BJ (cell line): ENCODE measurements at regions not wholly inside any gene's neighbourhood (a gene's known extent, or its start where the extent isn't known, plus 50 kb on each side); places are given as distances from the start of the nearest gene placed in this dataset.

Experiments used
- CTCF ChIA-PET: fragments of 350-600 bp; formaldehyde crosslinking; extraction: SDS; loops from one replicate; lab custom pipeline; 2021; ENCODE audit warnings: antibody characterized with exemption, inconsistent platforms; lab: Yijun Ruan, JAX
- POLR2A ChIA-PET: fragments of 300-600 bp; sonication (Branson Sonifier 250); formaldehyde crosslinking; extraction: SDS; loops from one replicate; lab custom pipeline; 2021; ENCODE audit warnings: antibody characterized with exemption; lab: Charles Lee
- DNase-seq: peaks from one replicate; pipeline ENCODE4 v3.0.0-alpha.2; 2011; ENCODE audit warnings: low read depth
- H3K27me3 ChIP-seq: 2 replicates; pipeline ENCODE4 v1.6.0; 2011; ENCODE audit warnings: low read length; ENCODE audit not compliant: control insufficient read depth, insufficient read depth
- H3K36me3 ChIP-seq: 2 replicates; pipeline ENCODE4 v1.5.1; 2011; ENCODE audit warnings: low read length; ENCODE audit not compliant: control insufficient read depth, insufficient read depth
- H3K4me3 ChIP-seq: 2 replicates; pipeline ENCODE4 v1.5.1; 2011; ENCODE audit warnings: low read depth, mild to moderate bottlenecking, control low read depth, low read length
- TF ChIP-seq, protein P1 (sequence below): IDR thresholded peaks from 2 replicates; pipeline ENCODE4 v1.5.1; 2011; ENCODE audit warnings: low read depth, mild to moderate bottlenecking, control low read depth, inconsistent platforms, low read length, moderate library complexity; ENCODE audit not compliant: insufficient read depth

DNA sequence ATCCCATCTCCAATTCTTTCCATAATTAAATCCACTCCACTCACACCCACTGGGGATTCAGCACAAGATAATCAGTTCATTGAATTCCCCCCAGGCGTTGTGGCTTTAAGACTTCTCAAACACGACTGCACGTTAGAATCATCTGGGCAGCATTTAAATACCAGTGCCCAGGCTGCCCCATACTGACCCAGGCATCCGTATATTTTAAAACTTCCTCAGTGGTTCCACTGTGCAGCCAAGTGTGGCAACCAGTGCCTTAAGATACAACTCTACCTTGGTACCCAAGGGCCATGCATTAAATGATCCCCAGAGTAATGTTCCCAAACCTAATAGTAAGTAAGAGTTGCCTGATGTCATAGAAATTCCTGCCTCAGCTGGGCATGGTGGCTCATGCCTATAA lies 54.3 kb upstream of the BZW1 start:
- Histone ChIP-seq H3K4me3 (no peak overlapping the region), H3K27me3 (no peaks in the 10 kb centered on the region), H3K36me3 (no peaks in the 10 kb centered on the region)
- TF ChIP-seq, protein P1, sequence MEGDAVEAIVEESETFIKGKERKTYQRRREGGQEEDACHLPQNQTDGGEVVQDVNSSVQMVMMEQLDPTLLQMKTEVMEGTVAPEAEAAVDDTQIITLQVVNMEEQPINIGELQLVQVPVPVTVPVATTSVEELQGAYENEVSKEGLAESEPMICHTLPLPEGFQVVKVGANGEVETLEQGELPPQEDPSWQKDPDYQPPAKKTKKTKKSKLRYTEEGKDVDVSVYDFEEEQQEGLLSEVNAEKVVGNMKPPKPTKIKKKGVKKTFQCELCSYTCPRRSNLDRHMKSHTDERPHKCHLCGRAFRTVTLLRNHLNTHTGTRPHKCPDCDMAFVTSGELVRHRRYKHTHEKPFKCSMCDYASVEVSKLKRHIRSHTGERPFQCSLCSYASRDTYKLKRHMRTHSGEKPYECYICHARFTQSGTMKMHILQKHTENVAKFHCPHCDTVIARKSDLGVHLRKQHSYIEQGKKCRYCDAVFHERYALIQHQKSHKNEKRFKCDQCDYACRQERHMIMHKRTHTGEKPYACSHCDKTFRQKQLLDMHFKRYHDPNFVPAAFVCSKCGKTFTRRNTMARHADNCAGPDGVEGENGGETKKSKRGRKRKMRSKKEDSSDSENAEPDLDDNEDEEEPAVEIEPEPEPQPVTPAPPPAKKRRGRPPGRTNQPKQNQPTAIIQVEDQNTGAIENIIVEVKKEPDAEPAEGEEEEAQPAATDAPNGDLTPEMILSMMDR = no peak
- ChIA-PET POLR2A (no interaction called here), CTCF (interaction anchor here (1.2 to 1.6 kb wide), 3 partner anchors 9 to 18 kb away, joined by 3 to 6 read pairs (median 5); no protein-coding TSS in a partner anchor)
- no peak for DNase-seq

DNA sequence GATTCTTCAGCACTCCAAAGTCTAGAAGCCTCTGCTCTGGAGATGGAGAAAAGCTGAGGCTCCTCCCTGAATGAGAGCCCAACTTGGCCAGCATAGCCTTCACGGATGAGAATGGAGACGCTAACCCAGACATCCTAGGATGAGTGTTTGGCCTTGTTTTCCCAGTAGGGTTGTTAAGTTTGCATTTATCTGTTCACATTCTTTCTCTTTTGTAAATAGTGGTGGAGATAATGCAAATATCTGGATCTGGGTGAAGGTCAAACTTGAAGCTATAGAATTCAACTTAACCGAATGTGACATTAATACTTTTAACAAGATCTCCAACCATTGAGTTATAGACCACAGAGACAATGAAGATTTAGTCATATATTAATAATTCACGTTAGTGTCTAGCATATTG lies 53.4 kb upstream of the BZW1 start:
- Histone ChIP-seq H3K27me3 (no peaks in the 10 kb centered on the region), H3K4me3 (no peak overlapping the region), H3K36me3 (no peaks in the 10 kb centered on the region)
- ChIA-PET POLR2A (no interaction called here), CTCF (interaction anchor here (1.2 kb wide), 1 partner anchor 8 kb away, joined by 3 read pairs; no protein-coding TSS in a partner anchor)
- TF ChIP-seq, protein P1 = no peak
- no peak for DNase-seq

DNA sequence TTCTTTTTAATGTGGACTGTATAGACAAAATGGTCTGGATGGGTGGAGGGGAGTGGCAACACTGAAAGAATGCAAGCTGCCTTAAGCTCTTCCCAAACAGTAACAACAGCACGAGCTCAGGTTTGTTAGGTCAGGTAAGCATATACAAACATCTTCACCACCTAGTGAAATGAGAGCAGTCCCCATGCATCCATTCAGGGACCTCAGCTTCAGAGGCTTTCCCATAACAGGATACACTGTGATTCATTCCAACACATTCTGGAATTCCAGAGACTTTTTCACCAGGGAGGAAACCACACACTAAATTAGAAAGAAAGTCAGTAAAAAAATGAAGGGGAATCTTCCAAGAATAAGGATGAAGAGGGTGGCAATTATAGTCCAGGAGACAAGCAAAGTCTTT lies 50.4 kb upstream of the BZW1 start:
- POLR2A ChIA-PET = no interaction called here
- Histone ChIP-seq H3K36me3 (no peaks in the 10 kb centered on the region), H3K4me3 (no peak overlapping the region), H3K27me3 (no peaks in the 10 kb centered on the region)
- DNase-seq = peak; percentile 61
- TF ChIP-seq, protein P1 = no peak
- CTCF ChIA-PET = interaction anchor here (0.8 to 1.2 kb wide), 2 partner anchors 10 to 11 kb away, joined by 3 to 4 read pairs; no protein-coding TSS in a partner anchor
